PFSK-1 (cell line): ENCODE measurements at regions not wholly inside any gene's neighbourhood (a gene's known extent, or its start where the extent isn't known, plus 50 kb on each side); places are given as distances from the start of the nearest gene placed in this dataset.

ENCODE experiments used
- FOXP2 ChIP-seq: optimal IDR thresholded peaks from 2 replicates; pipeline ENCODE3; 2011; ENCODE audit warnings: borderline replicate concordance, control low read depth, inconsistent platforms; ENCODE audit not compliant: insufficient read depth; ENCODE audit errors: extremely low read length, extremely low read depth
- POLR2AphosphoS5 ChIP-seq: IDR thresholded peaks from 2 replicates; pipeline ENCODE4 v1.6.1; 2012; ENCODE audit warnings: low read depth, mild to moderate bottlenecking, control low read depth, low read length, moderate library complexity
- SIN3A ChIP-seq: IDR thresholded peaks from 2 replicates; pipeline ENCODE4 v1.6.1; 2012; ENCODE audit warnings: mild to moderate bottlenecking, low read length, moderate library complexity, borderline replicate concordance; ENCODE audit not compliant: insufficient read depth
- TAF1 ChIP-seq: IDR thresholded peaks from 2 replicates; pipeline ENCODE4 v1.6.1; 2012; ENCODE audit warnings: low read length, control low read depth, borderline replicate concordance; ENCODE audit not compliant: insufficient read depth
- TF ChIP-seq, protein P1 (sequence below), 2 experiments: IDR thresholded peaks; 2 replicates each; pipeline versions ENCODE4 v1.6.1 to v1.8.0; 2011 to 2012; ENCODE audit warnings: low read depth in 2 of 2, low read length in 2 of 2, control low read depth in 1 of 2, inconsistent platforms in 1 of 2, mild to moderate bottlenecking in 1 of 2, moderate library complexity in 1 of 2; ENCODE audit not compliant: insufficient read depth in 1 of 2

DNA sequence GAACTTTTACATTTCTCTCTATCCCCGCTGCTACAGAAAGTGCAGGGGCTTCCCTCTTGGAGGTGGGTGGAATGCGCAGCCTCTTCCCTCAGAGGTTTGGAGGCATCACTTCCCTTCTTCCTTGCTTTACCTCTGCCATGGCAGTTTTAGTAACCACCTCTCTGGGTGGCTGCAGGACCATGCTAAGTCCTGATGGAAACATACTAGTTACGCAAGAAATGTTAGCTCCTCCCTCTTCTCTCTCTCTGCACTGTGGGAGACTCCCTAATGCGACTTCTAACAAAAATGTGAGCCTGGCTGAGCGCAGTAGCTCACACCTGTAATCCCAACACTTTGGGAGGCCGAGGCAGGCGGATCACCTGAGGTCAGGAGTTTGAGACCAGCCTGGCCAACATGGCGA is 116.8 kb upstream of the RAB6C start:
- TF ChIP-seq FOXP2 (no peak), SIN3A (no peak), TAF1 (no peak)

DNA sequence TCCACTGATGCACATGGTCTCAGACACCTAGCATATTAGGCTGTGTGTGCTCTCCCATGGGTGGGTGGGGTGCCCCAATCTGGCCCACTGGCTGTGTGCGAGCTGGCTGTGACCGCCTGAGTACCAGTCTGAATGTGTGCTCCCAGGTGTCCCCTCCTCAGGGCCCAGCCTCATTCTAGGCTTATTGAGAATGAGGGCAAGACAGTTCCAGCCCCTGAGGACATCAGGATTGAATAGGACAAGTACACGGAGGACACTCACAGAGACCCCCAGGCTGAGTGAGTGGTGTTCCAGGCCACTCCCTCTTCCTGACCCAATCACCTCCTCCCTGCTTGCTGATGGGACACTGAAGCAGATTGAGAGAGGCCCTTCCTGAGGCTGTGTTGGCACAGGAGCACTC is 116.1 kb upstream of the RAB6C start:
- TF ChIP-seq SIN3A (no peak), FOXP2 (no peak), POLR2AphosphoS5 (no peak), TAF1 (no peak)
- TF ChIP-seq, protein P1, sequence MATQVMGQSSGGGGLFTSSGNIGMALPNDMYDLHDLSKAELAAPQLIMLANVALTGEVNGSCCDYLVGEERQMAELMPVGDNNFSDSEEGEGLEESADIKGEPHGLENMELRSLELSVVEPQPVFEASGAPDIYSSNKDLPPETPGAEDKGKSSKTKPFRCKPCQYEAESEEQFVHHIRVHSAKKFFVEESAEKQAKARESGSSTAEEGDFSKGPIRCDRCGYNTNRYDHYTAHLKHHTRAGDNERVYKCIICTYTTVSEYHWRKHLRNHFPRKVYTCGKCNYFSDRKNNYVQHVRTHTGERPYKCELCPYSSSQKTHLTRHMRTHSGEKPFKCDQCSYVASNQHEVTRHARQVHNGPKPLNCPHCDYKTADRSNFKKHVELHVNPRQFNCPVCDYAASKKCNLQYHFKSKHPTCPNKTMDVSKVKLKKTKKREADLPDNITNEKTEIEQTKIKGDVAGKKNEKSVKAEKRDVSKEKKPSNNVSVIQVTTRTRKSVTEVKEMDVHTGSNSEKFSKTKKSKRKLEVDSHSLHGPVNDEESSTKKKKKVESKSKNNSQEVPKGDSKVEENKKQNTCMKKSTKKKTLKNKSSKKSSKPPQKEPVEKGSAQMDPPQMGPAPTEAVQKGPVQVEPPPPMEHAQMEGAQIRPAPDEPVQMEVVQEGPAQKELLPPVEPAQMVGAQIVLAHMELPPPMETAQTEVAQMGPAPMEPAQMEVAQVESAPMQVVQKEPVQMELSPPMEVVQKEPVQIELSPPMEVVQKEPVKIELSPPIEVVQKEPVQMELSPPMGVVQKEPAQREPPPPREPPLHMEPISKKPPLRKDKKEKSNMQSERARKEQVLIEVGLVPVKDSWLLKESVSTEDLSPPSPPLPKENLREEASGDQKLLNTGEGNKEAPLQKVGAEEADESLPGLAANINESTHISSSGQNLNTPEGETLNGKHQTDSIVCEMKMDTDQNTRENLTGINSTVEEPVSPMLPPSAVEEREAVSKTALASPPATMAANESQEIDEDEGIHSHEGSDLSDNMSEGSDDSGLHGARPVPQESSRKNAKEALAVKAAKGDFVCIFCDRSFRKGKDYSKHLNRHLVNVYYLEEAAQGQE (IDR thresholded peaks at IDR 0.05; ENCODE audit: insufficient read depth in 1 of 2, low read depth in 2 of 2, low read length in 2 of 2): no peak

DNA sequence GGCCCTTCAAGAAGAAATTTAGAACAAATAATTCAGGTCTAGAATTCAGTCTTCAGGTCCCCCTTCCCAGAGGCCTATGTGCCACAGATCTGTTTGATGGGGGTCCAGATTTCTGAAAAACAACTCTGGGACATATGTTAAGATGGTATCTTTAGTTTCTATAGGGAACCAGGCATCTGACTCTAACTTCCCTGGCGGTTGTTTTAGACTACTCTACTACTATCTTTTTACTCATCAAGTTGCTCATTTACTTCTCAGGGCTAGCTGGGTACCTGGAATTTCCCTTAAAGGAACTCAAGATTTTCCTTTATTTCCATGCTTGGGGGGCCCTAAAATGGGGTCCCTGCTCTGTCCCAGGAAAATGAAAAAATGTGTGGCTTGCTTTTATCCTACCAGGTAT is 114.7 kb upstream of the RAB6C start:
- no peak for TF ChIP-seq POLR2AphosphoS5
- TF ChIP-seq SIN3A: no peak
- no peak for TF ChIP-seq FOXP2
- TF ChIP-seq TAF1: no peak
- TF ChIP-seq, protein P1 (IDR thresholded peaks at IDR 0.05; ENCODE audit: insufficient read depth in 1 of 2, low read depth in 2 of 2, low read length in 2 of 2): no peak

DNA sequence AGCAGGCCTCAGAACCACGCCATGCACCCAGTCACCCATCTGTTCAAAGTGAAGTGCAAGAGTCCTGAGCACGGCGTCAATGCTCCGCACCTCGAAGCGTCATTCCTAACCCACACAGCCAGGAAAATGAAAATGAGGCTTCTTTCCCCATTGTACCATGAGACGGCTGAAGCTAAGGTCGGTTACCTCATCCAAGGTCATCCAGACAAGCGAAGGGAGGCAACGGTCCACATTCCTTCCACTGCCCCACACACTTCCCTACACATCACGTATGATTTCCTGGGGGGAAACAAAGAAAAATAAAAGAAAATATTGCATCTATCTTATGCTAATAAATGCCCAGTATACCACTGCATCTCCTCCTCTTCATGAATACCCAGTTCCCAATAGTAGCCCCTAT is 113.5 kb upstream of the RAB6C start:
- TF ChIP-seq, protein P1 (IDR thresholded peaks at IDR 0.05; ENCODE audit: insufficient read depth in 1 of 2, low read depth in 2 of 2, low read length in 2 of 2): no peak
- TF ChIP-seq TAF1: no peak
- TF ChIP-seq FOXP2: no peak
- TF ChIP-seq SIN3A: no peak
- no peak for TF ChIP-seq POLR2AphosphoS5

DNA sequence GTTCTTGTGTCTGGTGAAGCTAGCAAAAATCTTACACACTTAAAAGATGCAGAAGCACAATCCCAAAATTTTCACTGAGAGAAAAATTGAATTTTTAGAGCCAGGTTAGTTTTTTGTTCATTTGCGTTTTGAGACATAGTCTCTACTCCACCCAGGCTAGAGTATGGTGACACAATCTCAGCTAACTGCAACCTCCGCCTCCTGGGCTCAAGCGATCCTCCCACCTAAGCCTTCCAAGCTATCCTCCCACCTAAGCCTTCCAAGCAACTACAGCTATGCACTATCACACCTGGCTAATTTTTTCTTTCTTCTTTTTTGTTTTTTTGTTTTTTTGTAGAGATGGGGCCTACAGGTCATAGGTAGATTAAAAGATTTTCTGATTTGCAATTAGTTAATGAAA is 113.1 kb upstream of the RAB6C start:
- TF ChIP-seq FOXP2 (no peak), POLR2AphosphoS5 (no peak), SIN3A (no peak), TAF1 (no peak)
- TF ChIP-seq, protein P1 (IDR thresholded peaks at IDR 0.05; ENCODE audit: insufficient read depth in 1 of 2, low read depth in 2 of 2, low read length in 2 of 2): no peak
